T-helper 17 cell (primary cell): ENCODE measurements at regions not wholly inside any gene's neighbourhood (a gene's known extent, or its start where the extent isn't known, plus 50 kb on each side); places are given as distances from the start of the nearest gene placed in this dataset.
"Not testable (repeated sequence)": the region's sequence is repeated elsewhere in the genome, so short reads cannot be mapped to it uniquely, and the experiment has no call there.

ENCODE experiments used
- ATAC-seq: fragments of 150-1000 bp; cut with Tn5 transposase; 2 replicates; pipeline ENCODE4 v1.10.0; 2021; ENCODE audit warnings: mild to moderate bottlenecking, moderate library complexity
- DNase-seq, 3 donors: peaks; one replicate each; pipeline versions ENCODE4 v3.0.0 to v3.0.0-alpha.2; 2020 to 2021
- H3K9me3 ChIP-seq: one replicate; pipeline ENCODE4 v1.7.0; 2013; ENCODE audit warnings: low read length, mild to moderate bottlenecking; ENCODE audit not compliant: control insufficient read depth, poor library complexity, severe bottlenecking
- H3K27ac Mint-ChIP-seq: one replicate; pipeline ENCODE4 v1.8.0; 2022; ENCODE audit warnings: mild to moderate bottlenecking, moderate library complexity, mixed read lengths
- H3K27me3 Mint-ChIP-seq: one replicate; pipeline ENCODE4 v1.8.0; 2022; ENCODE audit warnings: mixed read lengths
- H3K36me3 Mint-ChIP-seq: one replicate; pipeline ENCODE4 v1.8.0; 2022; ENCODE audit warnings: low read depth, mixed read lengths
- H3K4me1 Mint-ChIP-seq: one replicate; pipeline ENCODE4 v1.8.0; 2022; ENCODE audit warnings: mild to moderate bottlenecking, mixed read lengths
- H3K4me3 Mint-ChIP-seq: one replicate; pipeline ENCODE4 v1.8.0; 2022; ENCODE audit warnings: mild to moderate bottlenecking, moderate library complexity, mixed read lengths

DNA sequence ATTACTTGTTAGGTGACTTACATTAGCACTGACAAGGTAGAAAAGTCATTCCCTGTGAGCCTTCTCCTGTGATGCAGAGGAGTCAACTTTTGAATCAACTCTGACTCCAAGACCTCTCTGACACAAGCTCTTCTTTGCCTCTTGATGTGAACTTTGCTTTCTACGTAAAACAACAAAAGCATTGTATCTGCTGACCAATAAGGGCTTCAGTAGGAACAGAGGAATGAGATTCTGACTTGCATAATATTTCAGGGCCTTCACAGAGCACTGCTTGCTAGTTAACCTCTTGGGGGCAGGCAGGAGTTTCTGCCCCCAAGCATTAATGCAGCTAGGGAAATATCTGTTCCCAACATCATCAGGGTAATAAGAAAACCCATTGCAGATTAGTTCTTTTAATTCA lies 791.5 kb downstream of the BCL11A start:
- H3K4me3 Mint-ChIP-seq = no peak overlapping the region
- H3K36me3 Mint-ChIP-seq = no peaks in the 10 kb centered on the region
- ATAC-seq (no peak), DNase-seq (no peak)
- H3K27me3 Mint-ChIP-seq = no peaks in the 10 kb centered on the region
- H3K27ac Mint-ChIP-seq = no peak overlapping the region
- no peaks in the 10 kb centered on the region for H3K9me3 ChIP-seq
- H3K4me1 Mint-ChIP-seq = no peaks in the 10 kb centered on the region

DNA sequence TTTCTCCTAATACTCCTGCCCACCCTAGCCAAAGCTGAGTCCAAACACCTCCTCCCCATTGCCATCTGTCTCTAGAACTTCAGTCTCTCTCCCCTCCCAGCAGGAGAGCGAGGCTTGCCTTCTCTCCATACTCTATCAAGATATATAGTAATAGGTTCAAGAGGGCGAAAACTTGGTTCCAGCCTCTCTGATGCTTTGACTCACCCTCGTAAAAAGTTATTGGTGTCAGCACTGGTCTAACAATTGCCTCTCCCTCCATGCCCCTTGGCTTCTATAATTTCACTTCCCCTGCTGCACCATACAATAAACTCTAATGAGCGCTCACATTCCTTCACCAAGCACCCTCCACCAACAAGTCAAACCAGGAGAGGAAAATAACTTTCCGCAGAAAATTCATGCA lies 797.3 kb downstream of the BCL11A start:
- no peaks in the 10 kb centered on the region for H3K4me1 Mint-ChIP-seq
- DNase-seq (no peak), ATAC-seq (no peak)
- no peaks in the 10 kb centered on the region for H3K9me3 ChIP-seq
- no peak overlapping the region for H3K27ac Mint-ChIP-seq
- no peak overlapping the region for H3K4me3 Mint-ChIP-seq
- no peaks in the 10 kb centered on the region for H3K27me3 Mint-ChIP-seq
- H3K36me3 Mint-ChIP-seq = no peaks in the 10 kb centered on the region

GRCh38 chr2:59754011-59754735 lies 799.3 kb downstream of the BCL11A start:
- Mint-ChIP-seq H3K27me3 (no peaks in the 10 kb centered on the region), H3K4me1 (no peaks in the 10 kb centered on the region), H3K4me3 (no peak overlapping the region), H3K27ac (no peak overlapping the region), H3K36me3 (no peaks in the 10 kb centered on the region)
- no peaks in the 10 kb centered on the region for H3K9me3 ChIP-seq
- ATAC-seq = no peak
- DNase-seq = no peak

DNA sequence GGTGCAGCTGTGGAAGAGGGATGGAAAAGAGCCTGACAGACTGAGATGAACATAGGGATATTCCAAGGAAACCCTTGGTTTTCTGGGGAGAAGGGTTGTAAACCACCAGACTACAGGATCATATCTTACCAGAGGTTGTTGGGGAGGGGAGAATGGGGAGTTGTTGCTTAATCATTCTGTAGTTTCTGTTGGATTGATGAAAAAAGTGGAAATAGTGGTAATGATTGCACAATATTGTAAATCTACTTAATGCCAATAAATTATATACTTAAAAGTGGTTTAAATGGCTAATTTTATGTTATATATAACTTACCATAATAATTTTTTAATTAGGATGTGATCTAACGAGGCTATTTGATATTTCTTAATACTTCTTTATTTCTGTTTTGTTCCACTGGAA lies 800.9 kb downstream of the BCL11A start:
- H3K4me3 Mint-ChIP-seq = no peak overlapping the region
- no peaks in the 10 kb centered on the region for H3K9me3 ChIP-seq
- H3K27me3 Mint-ChIP-seq = no peaks in the 10 kb centered on the region
- H3K4me1 Mint-ChIP-seq = no peaks in the 10 kb centered on the region
- H3K36me3 Mint-ChIP-seq = no peaks in the 10 kb centered on the region
- ATAC-seq = no peak
- no peak overlapping the region for H3K27ac Mint-ChIP-seq
- no peak for DNase-seq

DNA sequence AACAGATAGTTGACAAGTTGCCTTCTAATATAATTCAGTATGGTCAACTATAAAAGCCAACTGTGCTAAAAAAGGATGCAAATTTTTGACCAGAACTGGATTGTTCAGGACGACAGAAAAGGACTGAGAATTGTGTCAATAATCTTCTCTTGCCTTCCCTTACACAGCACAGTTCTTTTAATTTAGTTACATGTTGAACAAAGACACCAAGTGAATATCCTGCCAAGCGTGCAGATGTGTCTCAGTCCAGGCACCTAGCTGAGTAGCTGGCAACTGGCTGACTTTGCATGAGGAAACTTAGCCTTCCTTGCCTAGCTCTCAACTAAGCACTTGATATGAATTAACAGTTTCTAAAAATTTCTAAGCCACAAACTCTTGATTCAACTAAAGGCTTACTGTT lies 801.4 kb downstream of the BCL11A start:
- H3K4me3 Mint-ChIP-seq = no peak overlapping the region
- no peaks in the 10 kb centered on the region for H3K27me3 Mint-ChIP-seq
- no peak overlapping the region for H3K27ac Mint-ChIP-seq
- no peaks in the 10 kb centered on the region for H3K9me3 ChIP-seq
- no peaks in the 10 kb centered on the region for H3K4me1 Mint-ChIP-seq
- DNase-seq = no peak
- ATAC-seq = no peak
- H3K36me3 Mint-ChIP-seq = no peaks in the 10 kb centered on the region

- not testable (repeated sequence) for H3K27me3 Mint-ChIP-seq, H3K4me1 Mint-ChIP-seq, DNase-seq, H3K9me3 ChIP-seq, H3K27ac Mint-ChIP-seq, ATAC-seq, H3K36me3 Mint-ChIP-seq, H3K4me3 Mint-ChIP-seq
Observed at GRCh38 chr2:59751214-59751613, 802.2 kb downstream of the BCL11A start.

DNA sequence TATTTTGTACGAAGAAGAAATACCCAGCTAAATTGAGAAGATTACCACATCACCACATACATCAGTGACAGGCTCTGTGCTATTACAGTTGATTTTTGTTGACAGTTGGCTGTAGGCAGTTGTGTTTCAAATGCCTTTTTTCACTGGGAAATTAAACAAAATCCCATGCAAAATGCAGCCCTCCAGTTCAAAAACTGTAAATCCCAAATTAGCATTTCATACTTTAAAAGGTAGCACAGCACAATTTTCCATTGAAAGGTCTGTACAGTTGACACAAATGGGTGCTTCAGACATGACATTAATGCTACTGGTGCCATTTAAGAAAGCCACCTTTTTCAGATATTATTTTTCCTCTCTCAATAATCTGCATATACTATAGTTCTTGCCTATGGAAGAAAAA lies 807.2 kb downstream of the BCL11A start:
- H3K27me3 Mint-ChIP-seq = no peaks in the 10 kb centered on the region
- H3K36me3 Mint-ChIP-seq = no peaks in the 10 kb centered on the region
- DNase-seq (no peak), ATAC-seq (no peak)
- no peaks in the 10 kb centered on the region for H3K9me3 ChIP-seq
- H3K4me3 Mint-ChIP-seq = no peak overlapping the region
- no peaks in the 10 kb centered on the region for H3K4me1 Mint-ChIP-seq
- H3K27ac Mint-ChIP-seq = no peak overlapping the region

DNA sequence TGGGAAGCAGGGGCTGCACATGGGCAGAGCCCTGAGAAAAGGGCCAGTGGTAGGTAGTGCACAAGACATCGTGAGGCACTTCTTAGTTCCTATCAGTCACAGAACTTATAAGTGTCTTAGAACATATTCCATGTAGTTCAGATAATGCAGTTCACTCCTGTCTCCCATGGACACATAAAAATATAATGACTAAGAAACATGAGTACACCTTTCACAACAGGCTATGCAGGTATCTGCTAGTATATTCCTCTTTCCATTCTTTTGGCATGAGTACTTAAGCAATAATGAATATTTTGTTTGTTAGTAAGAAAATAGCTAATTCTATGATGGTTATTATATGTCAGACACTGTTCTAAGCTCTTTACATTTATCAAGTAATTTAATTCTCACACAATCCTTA lies 808.4 kb downstream of the BCL11A start:
- H3K9me3 ChIP-seq = no peaks in the 10 kb centered on the region
- H3K4me3 Mint-ChIP-seq = no peak overlapping the region
- no peak overlapping the region for H3K27ac Mint-ChIP-seq
- DNase-seq = no peak
- no peaks in the 10 kb centered on the region for H3K27me3 Mint-ChIP-seq
- H3K36me3 Mint-ChIP-seq = no peaks in the 10 kb centered on the region
- no peaks in the 10 kb centered on the region for H3K4me1 Mint-ChIP-seq
- no peak for ATAC-seq

- Mint-ChIP-seq H3K4me1 (no peaks in the 10 kb centered on the region), H3K27ac (no peak overlapping the region), H3K36me3 (no peaks in the 10 kb centered on the region), H3K27me3 (no peaks in the 10 kb centered on the region), H3K4me3 (no peak overlapping the region)
- H3K9me3 ChIP-seq = no peaks in the 10 kb centered on the region
- DNase-seq = no peak
- no peak for ATAC-seq
Observed at GRCh38 chr2:59744436-59744835, 809.0 kb downstream of the BCL11A start.

- no peaks in the 10 kb centered on the region for H3K9me3 ChIP-seq
- Mint-ChIP-seq H3K27me3 (no peaks in the 10 kb centered on the region), H3K36me3 (no peaks in the 10 kb centered on the region), H3K4me3 (no peak overlapping the region), H3K27ac (no peak overlapping the region), H3K4me1 (no peaks in the 10 kb centered on the region)
- ATAC-seq = no peak
- DNase-seq = no peak
Observed at GRCh38 chr2:59741840-59742239, 811.6 kb downstream of the BCL11A start.

DNA sequence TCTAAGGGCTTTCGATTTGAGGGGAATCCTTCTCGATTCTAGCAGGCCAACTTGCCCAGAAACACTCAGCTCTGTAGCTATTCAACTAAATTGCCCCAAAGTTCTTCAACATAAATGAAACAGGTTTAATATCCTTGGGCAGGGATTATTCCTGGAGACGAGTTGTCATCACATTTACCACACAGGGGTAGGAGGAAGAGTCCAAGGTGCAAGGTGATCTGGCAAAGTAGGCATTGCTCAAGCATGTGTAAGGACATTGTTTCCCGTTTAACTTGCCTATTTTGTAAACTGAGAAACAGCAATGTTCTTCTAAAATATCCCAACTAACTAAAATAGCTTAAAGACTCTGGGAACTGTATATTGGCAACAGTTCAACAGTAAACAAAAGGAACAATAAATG lies 814.3 kb downstream of the BCL11A start:
- H3K4me1 Mint-ChIP-seq = no peaks in the 10 kb centered on the region
- no peaks in the 10 kb centered on the region for H3K9me3 ChIP-seq
- ATAC-seq (no peak), DNase-seq (no peak)
- no peak overlapping the region for H3K27ac Mint-ChIP-seq
- no peak overlapping the region for H3K4me3 Mint-ChIP-seq
- H3K27me3 Mint-ChIP-seq = no peaks in the 10 kb centered on the region
- no peaks in the 10 kb centered on the region for H3K36me3 Mint-ChIP-seq

DNA sequence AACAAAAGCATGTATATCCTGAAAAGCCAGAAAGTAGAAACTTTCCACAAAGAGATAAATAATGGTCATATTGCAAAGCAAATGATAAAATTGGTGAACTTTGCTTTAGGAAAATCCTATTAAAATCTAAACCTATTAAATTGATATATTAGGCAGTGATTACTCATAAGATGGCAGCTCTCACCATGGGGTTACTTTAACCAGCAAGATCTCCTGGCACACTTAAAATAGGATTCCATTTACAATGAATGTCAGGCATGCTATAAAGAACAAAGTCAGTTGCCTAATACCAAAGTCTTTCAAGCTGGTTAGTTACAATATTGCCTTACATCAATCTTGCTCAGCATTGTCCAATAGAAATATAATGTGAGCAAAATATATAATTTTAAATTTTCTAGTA lies 816.2 kb downstream of the BCL11A start:
- Mint-ChIP-seq H3K36me3 (no peaks in the 10 kb centered on the region), H3K27me3 (no peaks in the 10 kb centered on the region), H3K4me1 (no peaks in the 10 kb centered on the region), H3K27ac (no peak overlapping the region), H3K4me3 (no peak overlapping the region)
- H3K9me3 ChIP-seq = no peaks in the 10 kb centered on the region
- DNase-seq (no peak), ATAC-seq (no peak)

- no peaks in the 10 kb centered on the region for H3K4me1 Mint-ChIP-seq
- DNase-seq = no peak
- H3K4me3 Mint-ChIP-seq = no peak overlapping the region
- no peaks in the 10 kb centered on the region for H3K27me3 Mint-ChIP-seq
- no peaks in the 10 kb centered on the region for H3K9me3 ChIP-seq
- ATAC-seq = no peak
- no peaks in the 10 kb centered on the region for H3K36me3 Mint-ChIP-seq
- no peak overlapping the region for H3K27ac Mint-ChIP-seq
Observed at GRCh38 chr2:59734743-59735142, 818.7 kb downstream of the BCL11A start.

GRCh38 chr2:59733970-59734369 lies 819.5 kb downstream of the BCL11A start:
- H3K36me3 Mint-ChIP-seq = no peaks in the 10 kb centered on the region
- no peak overlapping the region for H3K27ac Mint-ChIP-seq
- H3K27me3 Mint-ChIP-seq = no peaks in the 10 kb centered on the region
- H3K4me1 Mint-ChIP-seq = no peaks in the 10 kb centered on the region
- no peak for DNase-seq
- H3K4me3 Mint-ChIP-seq = no peak overlapping the region
- H3K9me3 ChIP-seq = no peaks in the 10 kb centered on the region
- no peak for ATAC-seq
